ENCODE measurements at regions not wholly inside any gene's neighbourhood (a gene's known extent, or its start where the extent isn't known, plus 50 kb on each side); places are given as distances from the start of the nearest gene placed in this dataset.

DNA sequence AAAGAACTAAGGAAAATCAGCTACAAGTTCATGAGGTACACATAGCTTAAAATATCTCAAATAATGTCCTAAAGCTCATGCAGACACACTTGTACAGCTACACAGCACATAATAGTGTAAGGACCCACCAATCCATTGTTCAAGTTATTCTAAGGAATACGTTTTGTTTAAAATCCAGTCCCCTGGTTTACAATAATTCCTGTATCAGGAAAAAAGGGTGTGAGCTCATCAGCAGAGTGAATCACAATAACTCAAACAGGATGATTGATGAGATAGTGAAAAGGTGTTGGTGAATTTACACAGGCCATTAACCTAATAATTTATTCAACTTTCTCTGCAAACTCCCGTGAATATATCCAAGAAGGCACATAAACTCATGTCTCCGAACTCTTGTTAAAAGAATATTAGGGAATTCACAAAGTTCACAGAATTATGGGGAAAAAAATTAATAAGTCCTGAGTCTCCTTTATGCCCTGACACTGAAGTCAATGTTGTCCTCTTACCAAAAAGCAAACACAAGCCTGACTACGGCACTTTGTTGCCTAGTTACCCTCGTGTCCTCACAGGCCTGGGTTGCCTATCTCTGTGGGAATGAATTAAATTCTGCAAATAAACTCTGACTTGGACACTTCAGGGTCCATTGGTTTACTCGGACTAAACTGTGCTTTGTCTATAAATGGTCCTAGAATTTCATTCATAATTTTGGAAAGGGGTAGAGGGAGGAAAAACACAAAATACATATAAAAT, 142.8 kb upstream of the PDE4D start:
- H3K27me3 ChIP-seq (replicated peaks; ENCODE audit: control insufficient read depth, insufficient read depth, low read length) = no peaks in the 10 kb centered on the region
- Mint-ChIP-seq H3K36me3 (ENCODE audit: insufficient read depth, unreplicated experiment) (no peaks in the 10 kb centered on the region), H3K4me1 (ENCODE audit: low read depth, unreplicated experiment) (no peaks in the 10 kb centered on the region), H3K27me3 (ENCODE audit: insufficient read depth, unreplicated experiment) (peaks cover 2% of the 10 kb centered on the region), H3K9me3 (ENCODE audit: unreplicated experiment) (no peaks in the 10 kb centered on the region), H3K27ac (ENCODE audit: unreplicated experiment) (no peak overlapping the region), H3K4me3 (ENCODE audit: unreplicated experiment) (no peak overlapping the region)
- intact Hi-C loops (cut with micrococcal nuclease; ENCODE audit: unreplicated experiment) = no loop called here
- POLR2A ChIA-PET = no interaction called here
- H3K4me3 ChIP-seq (ENCODE audit: low read depth, low read length) = no peak overlapping the region
- CTCF ChIA-PET = no interaction called here
- BruUV-seq (replicated peaks) = no TSS peak
- H3K9me3 ChIP-seq = no peaks in the 10 kb centered on the region
- H3K36me3 ChIP-seq (ENCODE audit: control insufficient read depth, insufficient read depth, low read length) = no peaks in the 10 kb centered on the region
- no peak for DNase-seq
- TF ChIP-seq, protein P1, sequence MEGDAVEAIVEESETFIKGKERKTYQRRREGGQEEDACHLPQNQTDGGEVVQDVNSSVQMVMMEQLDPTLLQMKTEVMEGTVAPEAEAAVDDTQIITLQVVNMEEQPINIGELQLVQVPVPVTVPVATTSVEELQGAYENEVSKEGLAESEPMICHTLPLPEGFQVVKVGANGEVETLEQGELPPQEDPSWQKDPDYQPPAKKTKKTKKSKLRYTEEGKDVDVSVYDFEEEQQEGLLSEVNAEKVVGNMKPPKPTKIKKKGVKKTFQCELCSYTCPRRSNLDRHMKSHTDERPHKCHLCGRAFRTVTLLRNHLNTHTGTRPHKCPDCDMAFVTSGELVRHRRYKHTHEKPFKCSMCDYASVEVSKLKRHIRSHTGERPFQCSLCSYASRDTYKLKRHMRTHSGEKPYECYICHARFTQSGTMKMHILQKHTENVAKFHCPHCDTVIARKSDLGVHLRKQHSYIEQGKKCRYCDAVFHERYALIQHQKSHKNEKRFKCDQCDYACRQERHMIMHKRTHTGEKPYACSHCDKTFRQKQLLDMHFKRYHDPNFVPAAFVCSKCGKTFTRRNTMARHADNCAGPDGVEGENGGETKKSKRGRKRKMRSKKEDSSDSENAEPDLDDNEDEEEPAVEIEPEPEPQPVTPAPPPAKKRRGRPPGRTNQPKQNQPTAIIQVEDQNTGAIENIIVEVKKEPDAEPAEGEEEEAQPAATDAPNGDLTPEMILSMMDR (IDR thresholded peaks at IDR 0.05; ENCODE audit: insufficient read depth in 1 of 2, low read depth in 1 of 2, low read length in 1 of 2, severe bottlenecking in 1 of 2, unreplicated experiment in 1 of 2) = no peak
- H3K4me1 ChIP-seq = no peaks in the 10 kb centered on the region

DNA sequence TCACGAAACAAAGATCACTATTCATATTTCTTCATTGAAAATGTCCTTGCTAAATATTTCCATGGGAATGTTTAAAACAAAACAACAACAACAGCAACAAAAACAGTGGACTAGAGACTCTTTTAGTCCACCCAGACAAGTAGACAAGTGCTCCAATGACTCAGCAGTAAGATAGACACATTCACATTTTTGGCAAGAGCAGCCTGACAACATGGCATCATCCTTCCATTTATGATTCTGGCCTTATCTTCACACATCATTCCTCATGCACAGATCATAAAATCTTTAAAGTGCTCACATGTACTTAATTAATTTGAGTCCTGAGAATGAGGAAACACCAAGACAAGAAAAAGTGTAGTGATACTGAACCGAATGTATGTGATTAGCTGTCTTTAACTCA, 132.6 kb upstream of the PDE4D start:
- Mint-ChIP-seq H3K4me1 (ENCODE audit: low read depth, unreplicated experiment) (no peaks in the 10 kb centered on the region), H3K9me3 (ENCODE audit: unreplicated experiment) (no peaks in the 10 kb centered on the region), H3K4me3 (ENCODE audit: unreplicated experiment) (no peak overlapping the region), H3K27me3 (ENCODE audit: insufficient read depth, unreplicated experiment) (peaks cover 7% of the 10 kb centered on the region), H3K27ac (ENCODE audit: unreplicated experiment) (no peak overlapping the region), H3K36me3 (ENCODE audit: insufficient read depth, unreplicated experiment) (no peaks in the 10 kb centered on the region)
- ChIA-PET CTCF (no interaction called here), POLR2A (no interaction called here)
- Histone ChIP-seq H3K9me3 (no peaks in the 10 kb centered on the region), H3K4me3 (ENCODE audit: low read depth, low read length) (no peak overlapping the region), H3K4me1 (no peaks in the 10 kb centered on the region), H3K27me3 (replicated peaks; ENCODE audit: control insufficient read depth, insufficient read depth, low read length) (no peaks in the 10 kb centered on the region), H3K36me3 (ENCODE audit: control insufficient read depth, insufficient read depth, low read length) (no peaks in the 10 kb centered on the region)
- BruUV-seq (replicated peaks) = no TSS peak
- TF ChIP-seq, protein P1 (IDR thresholded peaks at IDR 0.05; ENCODE audit: insufficient read depth in 1 of 2, low read depth in 1 of 2, low read length in 1 of 2, severe bottlenecking in 1 of 2, unreplicated experiment in 1 of 2) = no peak
- intact Hi-C loops (cut with micrococcal nuclease; ENCODE audit: unreplicated experiment) = no loop called here
- no peak for DNase-seq

DNA sequence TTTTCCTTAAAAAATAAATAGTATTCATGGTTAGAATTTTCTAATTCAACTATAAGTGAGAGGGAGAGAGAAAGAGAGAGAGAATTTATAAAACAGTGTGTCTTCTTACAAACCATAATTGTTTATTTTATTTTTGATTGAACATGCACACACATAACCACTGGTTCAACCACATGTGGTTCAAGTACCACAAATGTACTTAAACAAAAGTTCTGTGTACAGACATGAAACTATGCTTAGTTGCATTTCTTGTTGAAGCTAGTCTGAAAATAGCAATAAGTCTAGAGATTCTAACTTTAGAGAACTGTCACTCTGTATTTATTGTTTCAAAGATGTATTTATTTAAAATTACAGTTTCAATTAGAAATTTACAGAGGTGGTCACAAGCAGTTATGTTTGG, 130.6 kb upstream of the PDE4D start:
- Histone ChIP-seq H3K4me1 (no peaks in the 10 kb centered on the region), H3K27me3 (replicated peaks; ENCODE audit: control insufficient read depth, insufficient read depth, low read length) (no peaks in the 10 kb centered on the region), H3K4me3 (ENCODE audit: low read depth, low read length) (no peak overlapping the region), H3K9me3 (no peaks in the 10 kb centered on the region), H3K36me3 (ENCODE audit: control insufficient read depth, insufficient read depth, low read length) (no peaks in the 10 kb centered on the region)
- no peak for DNase-seq
- BruUV-seq (replicated peaks) = no TSS peak
- H3K9me3 Mint-ChIP-seq (ENCODE audit: unreplicated experiment) = no peaks in the 10 kb centered on the region
- TF ChIP-seq, protein P1 (IDR thresholded peaks at IDR 0.05; ENCODE audit: insufficient read depth in 1 of 2, low read depth in 1 of 2, low read length in 1 of 2, severe bottlenecking in 1 of 2, unreplicated experiment in 1 of 2) = no peak
- no peaks in the 10 kb centered on the region for H3K36me3 Mint-ChIP-seq (ENCODE audit: insufficient read depth, unreplicated experiment)
- CTCF ChIA-PET = interaction anchor here (0.6 kb wide), 1 partner anchor 372 kb away, joined by 3 read pairs; no protein-coding TSS in a partner anchor
- intact Hi-C loops (cut with micrococcal nuclease; ENCODE audit: unreplicated experiment) = no loop called here
- peaks cover 4% of the 10 kb centered on the region for H3K27me3 Mint-ChIP-seq (ENCODE audit: insufficient read depth, unreplicated experiment)
- no peaks in the 10 kb centered on the region for H3K4me1 Mint-ChIP-seq (ENCODE audit: low read depth, unreplicated experiment)
- no peak overlapping the region for H3K27ac Mint-ChIP-seq (ENCODE audit: unreplicated experiment)
- POLR2A ChIA-PET = no interaction called here
- H3K4me3 Mint-ChIP-seq (ENCODE audit: unreplicated experiment) = no peak overlapping the region
